GM12892 (cell line): ENCODE measurements at regions not wholly inside any gene's neighbourhood (a gene's known extent, or its start where the extent isn't known, plus 50 kb on each side); places are given as distances from the start of the nearest gene placed in this dataset.

Experiments used
- POLR2A ChIP-seq: IDR thresholded peaks from 2 replicates; pipeline ENCODE4 v1.6.1; 2011; ENCODE audit warnings: low read depth, low read length, control low read depth
- POLR2AphosphoS5 ChIP-seq: IDR thresholded peaks from 2 replicates; pipeline ENCODE4 v1.6.1; 2011; ENCODE audit warnings: low read depth, low read length, control low read depth
- TAF1 ChIP-seq: IDR thresholded peaks from 2 replicates; pipeline ENCODE4 v1.6.1; 2011; ENCODE audit warnings: low read depth, mild to moderate bottlenecking, control low read depth, low read length, borderline replicate concordance

DNA sequence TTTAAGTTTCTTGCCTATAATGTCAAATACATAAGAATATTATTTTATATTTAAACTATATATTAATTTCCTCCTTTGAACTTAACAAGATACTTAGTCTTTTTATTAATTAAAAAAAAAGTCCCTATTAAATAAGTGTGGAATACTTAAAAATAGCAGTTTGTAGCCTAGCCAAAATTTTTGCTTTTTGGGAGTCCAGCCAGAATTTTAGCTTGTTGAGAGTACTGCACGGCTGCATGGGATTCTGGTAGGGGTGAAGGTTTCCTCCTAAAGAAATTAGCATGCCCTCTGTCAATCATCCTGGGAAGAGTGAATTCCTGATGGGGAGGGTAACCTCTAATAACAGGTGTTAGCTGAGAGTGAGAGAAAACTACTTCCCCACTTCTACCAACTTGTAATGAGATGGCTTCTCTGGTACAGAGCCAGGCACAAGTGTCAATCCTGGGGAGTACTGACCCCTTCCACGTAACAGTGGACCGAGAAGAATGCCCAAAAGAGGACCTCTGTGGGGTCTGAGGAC is 195.7 kb downstream of the SPRY2 start:
- TF ChIP-seq POLR2A (no peak), POLR2AphosphoS5 (no peak), TAF1 (no peak)
